Activated CD8-positive, alpha-beta memory T cell treated with anti-CD3 and anti-CD28 coated beads, Interleukin-2, amount 50 U/mL, for 48 hours (primary cell): ENCODE measurements at regions not wholly inside any gene's neighbourhood (a gene's known extent, or its start where the extent isn't known, plus 50 kb on each side); places are given as distances from the start of the nearest gene placed in this dataset.

Source experiments
- DNase-seq: peaks from one replicate; pipeline ENCODE4 v3.0.0-alpha.2; 2020

DNA sequence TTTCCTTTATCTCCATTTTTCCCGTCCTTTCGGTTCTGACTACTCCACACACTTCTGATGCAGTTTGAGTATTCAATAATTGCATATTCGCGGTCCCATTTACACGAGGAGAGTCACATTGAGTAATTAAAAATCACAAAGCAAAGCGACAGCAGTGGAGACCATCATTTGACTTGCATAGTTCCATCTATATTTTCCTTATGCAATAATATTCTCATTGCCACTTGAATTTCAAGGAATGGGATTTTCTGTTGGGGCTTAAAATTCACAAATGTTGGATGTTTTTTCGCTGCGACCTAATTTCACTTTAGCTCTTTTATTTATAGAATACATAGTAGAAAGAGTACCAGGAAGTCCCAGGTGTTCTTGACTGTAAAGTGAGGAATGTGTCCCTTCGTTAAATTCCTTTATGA lies 186.8 kb downstream of the ZEB2 start:
- DNase-seq: no peak

DNA sequence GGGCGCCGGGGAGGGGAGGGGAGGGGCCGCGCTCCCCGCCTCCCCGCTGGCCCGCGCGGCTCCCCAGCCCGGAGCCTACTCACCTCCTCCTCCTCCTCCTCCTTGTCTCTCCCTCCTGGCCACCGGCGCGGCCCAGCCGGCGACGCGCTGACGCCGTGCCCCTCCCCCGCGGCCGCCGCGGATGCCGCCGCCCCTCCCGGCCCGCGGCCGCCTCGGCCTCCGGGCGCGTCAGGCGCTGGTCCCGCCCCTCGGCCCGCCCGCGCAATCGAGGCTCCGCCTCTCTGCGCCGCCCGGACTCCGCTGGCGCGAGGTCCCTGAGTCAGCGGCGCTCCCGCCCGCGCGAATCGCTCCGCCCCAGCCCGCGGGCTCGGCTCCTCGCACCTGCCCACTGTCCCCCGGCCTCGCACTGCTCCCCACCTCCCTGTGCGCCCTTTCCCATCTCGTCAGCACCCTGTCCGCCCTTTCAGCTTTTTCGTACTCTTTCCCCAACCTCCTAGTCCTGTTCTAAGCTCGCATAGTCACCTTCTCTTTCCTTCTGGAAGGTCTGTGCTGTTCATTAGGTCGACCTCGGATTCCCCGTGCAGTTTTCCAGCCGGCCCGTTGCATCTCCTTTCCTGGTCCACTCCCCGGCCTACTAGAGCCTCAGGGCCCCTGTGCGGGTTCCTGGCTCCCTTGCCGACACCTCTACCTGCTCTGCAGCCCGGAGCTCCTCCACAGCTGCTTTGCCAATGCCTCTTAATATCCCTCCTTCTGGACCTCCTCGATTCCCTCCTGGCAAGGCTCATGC lies 187.4 kb downstream of the ZEB2 start:
- DNase-seq: peak; percentile 93

DNA sequence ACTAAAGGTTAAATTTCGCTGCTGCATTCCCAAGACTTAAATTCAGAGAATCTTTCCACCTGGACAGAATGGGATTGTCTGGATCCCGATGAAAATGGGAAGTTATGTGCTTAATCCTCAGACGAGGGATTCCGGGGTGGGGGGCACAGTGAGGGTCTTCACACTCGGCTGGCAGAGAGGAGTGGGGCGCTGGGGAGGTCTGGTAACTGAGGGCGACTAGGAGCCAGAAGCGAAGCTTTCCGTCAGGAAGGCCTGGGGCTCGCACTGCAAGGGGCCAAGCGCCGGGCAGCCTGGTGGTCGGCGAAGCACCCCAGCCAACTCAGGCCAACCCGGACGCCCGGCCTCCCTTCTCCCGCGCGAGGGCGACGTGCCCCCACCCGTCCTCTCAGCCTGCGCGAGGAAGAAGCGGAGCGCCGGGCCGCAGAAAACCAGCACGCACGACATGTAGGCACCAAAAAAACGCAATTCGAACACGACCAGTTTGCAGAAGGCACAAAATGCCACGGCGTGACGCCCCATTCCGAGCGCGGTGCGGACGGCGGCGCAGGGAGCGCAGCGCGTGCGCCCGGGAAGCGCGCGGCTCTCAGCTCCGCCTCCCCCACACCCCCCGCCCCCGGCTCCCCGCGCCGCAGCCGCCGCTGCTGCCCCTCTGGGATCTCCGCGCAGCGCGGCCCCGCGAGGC lies 188.1 kb downstream of the ZEB2 start:
- DNase-seq: peak; percentile 87

DNA sequence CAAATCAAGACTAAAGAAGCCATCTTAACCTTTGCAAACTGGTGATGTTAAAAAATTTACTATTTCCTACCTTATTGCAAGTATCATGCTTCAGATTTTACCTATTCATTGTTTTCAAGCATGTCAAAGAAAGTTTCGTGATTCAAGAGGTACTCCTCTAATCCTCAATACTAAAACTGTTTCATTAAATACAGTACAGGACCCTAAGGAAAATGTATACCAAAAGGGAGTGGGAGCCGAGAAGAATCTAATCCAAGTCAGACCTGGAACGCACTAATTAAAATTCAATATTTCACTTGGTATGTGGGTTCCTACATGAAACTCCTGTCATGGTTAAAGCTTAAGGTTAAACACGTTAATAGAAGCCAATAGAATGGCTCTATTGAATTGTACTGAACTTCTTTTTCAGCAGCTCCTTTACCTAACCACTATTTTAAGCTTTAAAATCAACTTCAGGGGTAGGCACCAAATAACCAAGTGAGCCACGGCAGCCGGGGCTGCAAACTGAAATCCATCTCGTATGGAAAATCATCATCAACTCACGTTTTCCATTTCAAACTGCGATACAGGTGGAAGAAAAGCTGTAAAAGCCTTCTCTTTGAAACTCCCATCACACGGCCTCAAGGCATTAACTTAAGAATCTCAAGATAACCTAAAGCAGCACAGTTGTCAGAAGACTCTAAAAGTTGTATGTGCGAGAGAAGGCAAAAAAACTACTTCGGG lies 188.8 kb downstream of the ZEB2 start:
- no peak for DNase-seq

DNA sequence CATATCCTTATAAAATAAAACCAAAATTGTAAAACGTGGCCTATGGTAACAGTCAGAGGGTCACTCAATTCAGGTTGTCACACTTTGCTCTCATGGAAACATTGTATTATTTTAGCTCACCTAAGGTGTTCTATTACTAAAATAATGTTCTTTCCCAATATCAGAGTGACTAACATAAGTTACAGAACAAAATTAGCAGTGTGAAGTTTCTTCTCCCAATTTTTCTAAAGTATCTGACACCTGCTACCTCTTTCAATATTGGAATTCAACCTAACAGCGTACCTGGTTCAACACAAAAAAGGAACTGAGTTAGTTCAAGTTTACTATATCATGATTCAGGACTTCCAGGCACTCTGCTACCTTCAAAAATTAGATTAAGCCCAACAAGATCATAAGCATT lies 190.4 kb downstream of the ZEB2 start:
- DNase-seq: no peak

DNA sequence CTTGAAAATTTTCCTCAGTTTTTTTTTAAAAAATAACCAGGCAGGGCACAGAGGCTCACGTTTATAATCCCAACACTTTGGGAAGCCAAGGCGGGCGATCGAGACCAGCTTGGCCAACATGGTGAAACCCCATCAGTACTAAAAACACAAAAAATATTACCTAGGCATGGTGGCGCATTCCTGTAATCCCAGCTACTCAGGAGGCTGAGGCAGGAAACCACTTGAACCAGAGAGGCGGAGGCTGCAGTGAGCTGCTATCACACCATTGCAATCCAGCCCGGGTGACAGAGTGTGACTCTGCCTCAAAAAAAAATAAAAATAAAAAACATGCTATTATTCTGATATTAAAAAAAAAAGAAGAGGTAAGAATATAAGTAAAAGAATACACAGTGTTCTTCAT lies 191.0 kb downstream of the ZEB2 start:
- no peak for DNase-seq

DNA sequence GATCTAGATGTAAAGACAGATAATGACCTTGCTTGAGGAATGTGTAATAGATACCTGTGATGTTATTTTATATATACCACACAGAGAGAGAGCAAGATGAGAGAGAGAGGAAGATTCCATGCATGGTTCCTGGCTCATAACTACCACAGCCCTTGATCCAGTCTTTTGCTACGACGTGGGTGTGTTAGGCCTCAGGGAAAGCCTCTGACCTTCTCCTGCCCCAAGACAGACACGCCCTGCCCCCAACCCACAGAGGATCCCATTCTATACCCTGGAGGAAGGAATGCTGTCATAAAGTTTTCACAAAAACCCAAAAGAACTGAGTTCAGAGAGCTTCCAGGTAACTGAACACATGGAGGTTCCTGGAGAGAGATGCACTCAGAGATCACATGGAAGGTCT lies 193.1 kb downstream of the ZEB2 start:
- DNase-seq: no peak

DNA sequence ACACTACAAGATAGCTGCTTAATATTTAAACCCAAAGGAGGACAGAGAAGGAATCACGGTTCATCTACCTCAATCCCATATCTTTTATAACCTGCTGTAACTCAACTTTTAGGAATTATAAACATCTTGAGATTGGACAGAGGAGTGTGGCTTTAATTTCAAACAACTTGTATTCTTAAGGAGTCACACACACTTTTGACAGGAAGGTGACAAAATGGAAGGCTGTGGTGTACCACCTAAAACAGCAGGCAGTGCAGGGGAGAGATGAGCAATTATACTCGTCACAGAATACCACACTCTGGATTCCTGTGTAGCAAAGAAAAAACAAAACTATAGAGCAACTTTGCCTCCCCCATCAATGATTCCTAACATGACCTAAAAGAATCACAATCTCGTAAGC lies 194.8 kb downstream of the ZEB2 start:
- no peak for DNase-seq

DNA sequence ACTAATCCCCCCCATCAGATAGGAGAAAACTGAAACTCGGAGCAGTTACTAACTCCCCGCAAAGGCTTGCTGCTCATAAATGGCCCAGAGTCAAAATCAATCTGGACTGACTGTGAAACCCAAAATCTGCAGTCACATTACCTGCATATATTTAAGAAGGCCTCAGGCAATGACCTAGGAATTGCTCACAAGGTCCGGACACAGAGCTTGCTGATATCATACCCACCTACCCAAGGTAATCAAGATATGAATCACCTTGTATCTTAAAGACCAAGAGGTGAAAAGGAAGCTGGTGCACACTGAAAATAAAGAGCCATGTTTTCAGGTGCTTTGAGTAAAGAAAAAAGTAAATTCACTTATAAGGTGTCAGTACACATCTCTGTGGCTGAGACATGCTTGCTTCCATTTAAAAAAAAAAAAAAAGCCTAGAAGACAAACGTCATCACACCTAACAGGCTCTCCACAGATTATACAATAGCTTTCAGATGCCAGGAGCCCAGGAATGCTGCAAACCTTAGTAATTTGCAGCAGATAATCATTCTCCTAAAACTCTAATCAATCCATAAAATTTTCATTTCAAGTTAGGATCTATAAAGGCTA lies 195.4 kb downstream of the ZEB2 start:
- DNase-seq: no peak

DNA sequence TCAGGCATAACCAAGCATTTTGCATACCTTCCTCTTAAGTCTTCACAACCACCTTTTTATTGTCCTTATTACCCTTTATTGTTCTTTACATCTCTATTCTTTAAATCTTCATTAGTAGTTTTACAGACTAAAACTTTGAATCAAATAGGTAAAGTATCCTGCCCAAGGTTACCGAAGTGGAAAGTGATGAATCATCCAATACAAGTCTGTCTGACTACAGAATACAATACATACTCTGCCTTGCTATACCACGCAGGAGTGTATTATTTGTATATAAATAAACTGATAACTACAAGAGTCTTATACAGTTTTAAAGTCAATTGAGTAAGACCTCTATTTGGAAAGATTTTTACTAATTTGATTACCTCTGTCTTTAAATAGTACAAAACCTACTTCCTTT lies 196.0 kb downstream of the ZEB2 start:
- no peak for DNase-seq

DNA sequence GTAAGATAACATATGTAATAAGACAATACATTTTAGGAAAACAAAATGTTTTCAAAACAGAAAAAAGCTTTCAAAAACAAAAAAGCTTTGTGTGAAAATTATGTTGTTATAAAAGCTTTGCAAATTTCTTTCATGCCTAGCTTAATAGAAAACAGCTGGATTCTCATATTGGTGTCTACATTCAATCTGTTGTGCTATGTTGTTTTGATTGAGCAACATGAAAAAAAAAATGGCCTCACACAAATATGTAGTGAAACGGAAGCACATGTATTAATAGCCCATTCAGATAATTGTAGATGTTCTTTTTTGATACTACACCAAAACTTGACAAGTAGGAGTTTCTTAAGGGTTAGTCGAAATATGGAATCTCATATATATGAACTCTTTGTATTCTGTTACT lies 197.5 kb downstream of the ZEB2 start:
- no peak for DNase-seq

DNA sequence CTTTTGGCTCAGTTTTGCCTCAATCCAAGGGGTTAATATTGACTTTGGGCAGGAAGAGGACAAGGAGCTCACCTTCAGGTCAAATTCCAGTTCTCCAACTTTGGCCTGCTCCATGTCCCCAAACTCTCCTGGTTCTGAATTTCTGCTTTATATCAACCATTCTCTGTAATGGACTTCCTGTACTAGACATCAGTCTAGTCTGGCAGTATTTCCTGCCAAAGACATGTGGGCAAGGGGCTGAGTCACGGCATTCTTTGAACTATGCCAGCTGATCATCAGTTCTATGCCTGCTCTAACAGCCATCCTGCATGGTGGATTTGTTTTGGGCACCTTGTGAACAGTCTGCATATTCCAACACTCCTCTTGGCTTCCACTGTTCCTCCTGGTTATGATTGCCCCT lies 199.4 kb downstream of the ZEB2 start:
- no peak for DNase-seq

DNA sequence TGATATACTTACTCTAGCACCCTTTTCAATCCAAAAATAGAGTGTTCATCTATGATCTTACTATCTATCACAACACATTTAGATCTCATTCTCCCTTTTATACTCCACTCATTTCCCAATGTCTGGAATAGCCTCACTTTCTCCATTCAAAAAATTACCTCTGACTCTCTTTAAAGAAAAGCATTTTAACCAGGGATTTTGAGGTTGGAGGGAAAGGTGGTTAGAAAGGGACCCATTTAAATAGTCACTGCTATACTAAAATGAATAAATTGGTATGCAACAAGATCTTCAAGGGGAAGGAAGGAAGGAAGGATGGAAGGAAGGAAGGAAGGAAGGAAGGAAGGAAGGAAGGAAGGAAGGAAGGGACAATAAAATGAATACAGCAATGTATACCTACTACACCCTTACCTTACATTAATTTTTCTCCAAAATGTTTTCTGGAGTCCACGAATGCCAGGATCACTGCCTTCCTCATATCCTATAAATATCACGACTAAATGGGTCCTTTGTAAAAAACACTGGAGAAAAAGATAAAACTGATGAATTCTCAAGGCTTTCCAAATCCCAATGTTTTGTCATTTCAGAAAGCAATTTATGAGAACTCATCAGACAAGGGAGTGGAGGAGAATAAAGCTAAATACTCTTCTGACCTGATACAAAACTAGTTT lies 202.7 kb downstream of the ZEB2 start:
- DNase-seq: no peak

DNA sequence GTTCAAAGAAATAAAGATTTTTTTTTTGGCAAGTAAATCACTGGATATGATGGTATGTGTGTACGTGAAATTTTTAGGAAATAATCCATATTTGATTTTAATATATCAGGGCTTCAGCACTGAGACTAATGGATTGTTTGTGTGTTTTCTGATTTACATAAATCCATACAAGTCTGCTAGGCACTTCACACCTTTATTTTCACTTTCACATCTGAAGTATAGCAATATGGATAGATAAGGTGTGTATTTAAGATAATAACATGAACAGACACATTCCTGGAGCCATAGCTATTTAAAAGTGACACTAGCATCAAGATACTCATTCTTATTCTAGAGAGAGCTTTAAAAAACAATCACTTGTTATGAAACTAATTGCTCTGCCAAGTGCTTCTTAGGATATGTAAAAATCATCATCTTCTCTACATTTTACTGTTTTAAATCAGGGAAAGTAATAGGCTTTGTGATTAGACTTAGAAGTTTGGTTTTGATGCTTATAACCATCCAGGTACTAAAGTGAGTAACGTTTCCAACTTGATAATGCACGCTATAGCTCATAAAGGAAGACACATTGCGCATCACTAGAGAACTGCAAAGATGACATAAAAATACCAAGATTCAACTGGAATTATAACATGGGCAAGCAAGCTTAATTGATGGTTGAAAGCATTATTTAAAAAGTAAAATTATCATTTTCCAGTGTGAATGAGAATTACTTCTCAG lies 208.9 kb downstream of the ZEB2 start:
- no peak for DNase-seq

DNA sequence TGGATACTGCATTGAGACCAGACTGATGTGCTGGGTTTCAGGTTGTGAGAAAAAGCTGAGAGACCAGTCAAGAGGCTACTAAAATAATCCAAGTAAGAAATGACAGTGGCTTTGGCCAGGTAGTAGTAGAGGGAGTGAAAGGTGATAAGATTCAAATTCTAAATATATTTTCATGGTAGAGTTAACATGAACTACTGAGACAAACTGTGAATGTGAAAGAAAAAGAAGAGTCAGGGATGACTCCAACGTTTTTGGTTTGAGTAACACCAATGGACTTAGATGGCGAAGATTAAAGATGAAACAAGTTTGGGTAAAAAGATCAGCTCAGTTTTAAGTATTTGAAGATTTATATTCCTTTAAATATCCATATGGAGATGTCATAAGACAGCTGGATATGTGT lies 209.4 kb downstream of the ZEB2 start:
- no peak for DNase-seq

DNA sequence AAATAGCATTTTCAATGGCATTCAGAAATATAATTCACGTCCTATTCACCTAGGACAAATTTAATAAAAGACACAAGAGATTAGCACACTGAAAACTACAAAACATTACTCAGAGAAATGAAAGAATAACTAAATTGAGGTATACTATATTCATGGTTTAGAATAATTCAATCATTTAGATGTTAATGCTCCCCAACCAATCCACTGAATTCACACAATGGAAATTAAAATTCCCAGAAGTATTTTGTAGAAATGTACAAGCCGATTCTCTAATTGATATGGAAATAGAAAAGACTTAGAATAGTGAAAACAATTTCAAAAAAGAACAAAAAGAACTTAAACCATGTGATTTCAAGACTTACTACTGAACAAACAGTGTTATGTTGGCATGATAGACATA lies 212.2 kb downstream of the ZEB2 start:
- DNase-seq: no peak

DNA sequence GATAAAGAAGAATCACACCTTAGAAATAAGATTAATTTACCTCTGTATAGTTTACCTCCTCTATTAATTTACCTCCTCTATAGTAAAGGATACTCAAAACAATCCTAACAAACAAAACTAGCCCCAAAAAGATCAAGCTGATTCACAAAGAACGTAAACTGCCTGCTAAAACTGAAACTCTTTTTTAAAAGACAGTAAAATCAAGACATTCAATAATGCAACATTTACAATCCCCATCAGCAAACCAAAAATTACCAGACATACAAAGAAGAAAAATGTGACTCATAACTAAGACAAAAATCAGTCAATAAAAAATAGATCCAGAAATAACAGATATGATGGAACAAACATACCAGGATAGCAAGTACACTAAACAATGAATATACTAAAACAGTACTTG lies 215.7 kb downstream of the ZEB2 start:
- no peak for DNase-seq

DNA sequence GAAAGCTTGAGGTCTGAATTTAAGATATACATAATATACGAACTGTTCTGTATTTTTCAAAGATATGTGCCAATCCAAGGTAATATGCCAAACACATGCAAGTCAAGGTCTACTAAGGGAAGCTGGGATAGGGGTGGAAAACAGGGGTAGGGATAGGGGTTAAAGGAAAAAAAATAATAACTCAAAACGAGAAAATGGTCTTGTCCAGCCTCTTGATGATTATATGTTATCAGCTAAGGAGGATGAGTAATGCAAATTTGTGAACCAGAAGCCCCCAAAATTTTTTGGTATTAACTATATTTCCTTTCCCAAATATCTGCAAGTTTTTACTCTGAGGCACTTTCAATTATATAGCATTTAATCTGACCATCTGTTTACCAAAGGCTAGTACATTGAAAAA lies 219.3 kb downstream of the ZEB2 start:
- DNase-seq: no peak

DNA sequence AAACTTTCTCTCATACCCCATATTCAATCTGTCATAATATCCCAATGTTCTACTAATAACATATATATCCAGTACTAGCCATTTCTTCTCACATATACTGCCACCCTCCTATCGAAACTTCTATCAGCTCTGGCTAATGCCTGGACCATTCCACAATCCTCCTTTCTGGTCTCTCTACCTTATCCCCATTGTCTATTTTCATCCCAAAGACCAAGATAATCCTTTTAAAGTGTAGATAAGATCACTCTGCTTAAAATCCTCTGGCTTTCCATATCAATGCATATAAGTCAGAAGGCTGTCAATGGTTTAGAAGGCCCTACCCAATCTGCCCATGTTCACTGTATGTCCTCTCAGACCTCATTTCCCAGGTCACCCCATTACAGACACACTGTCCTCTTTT lies 229.6 kb downstream of the ZEB2 start:
- no peak for DNase-seq

DNA sequence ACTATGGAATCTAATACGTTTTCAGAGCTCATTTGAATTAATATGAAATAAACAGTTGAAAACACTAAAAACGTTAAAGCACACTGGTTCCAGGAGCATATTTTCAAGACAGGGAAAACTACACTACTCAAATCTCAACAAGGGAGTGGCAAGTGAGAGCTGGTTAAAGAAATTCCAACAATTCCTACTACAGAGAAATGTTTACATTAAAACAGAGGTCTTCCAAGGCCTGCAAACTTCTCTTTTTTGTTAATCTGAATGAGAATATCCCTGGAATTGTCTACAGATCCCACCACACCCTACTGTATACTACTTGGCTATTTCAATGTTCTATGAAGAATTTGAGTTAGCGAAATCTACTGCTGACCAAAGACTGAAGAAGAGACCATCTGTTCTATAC lies 231.5 kb downstream of the ZEB2 start:
- no peak for DNase-seq

DNA sequence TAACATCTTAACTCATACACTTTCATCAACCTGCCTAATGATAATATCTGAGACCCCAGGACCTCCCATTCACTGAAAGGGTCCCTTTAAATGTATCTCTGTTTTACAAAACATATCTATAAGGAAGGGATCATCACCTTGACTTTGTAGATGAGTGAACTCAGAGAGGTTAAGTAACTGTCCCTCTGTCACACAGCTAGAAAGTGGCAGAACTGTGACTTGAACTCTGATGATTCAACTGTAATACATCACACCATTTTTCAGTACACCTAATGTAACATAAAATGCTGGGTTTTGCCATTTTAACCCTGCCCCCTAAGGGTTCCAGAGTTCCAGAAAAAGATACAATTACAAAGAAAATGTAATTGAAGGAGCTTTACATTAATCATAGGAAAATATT lies 234.6 kb downstream of the ZEB2 start:
- DNase-seq: no peak

DNA sequence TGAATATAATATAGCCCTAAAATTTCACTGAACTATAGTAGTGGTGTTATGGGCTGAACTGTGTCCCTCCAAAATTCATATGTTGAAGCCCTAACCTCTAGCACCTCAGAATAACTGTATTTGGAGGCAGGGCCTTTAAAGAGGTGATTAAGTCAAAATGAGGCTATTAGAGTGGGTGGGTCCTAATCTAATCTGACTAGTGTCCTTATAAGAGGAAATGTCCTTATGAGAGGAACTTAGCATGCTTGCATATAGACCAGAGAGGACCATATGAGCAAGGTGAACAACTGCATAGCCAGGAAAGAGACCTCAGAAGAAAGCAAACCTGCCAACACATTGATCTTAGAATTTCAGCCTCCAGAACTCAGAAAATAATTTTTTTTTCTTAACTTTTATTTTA lies 238.4 kb downstream of the ZEB2 start:
- no peak for DNase-seq

DNA sequence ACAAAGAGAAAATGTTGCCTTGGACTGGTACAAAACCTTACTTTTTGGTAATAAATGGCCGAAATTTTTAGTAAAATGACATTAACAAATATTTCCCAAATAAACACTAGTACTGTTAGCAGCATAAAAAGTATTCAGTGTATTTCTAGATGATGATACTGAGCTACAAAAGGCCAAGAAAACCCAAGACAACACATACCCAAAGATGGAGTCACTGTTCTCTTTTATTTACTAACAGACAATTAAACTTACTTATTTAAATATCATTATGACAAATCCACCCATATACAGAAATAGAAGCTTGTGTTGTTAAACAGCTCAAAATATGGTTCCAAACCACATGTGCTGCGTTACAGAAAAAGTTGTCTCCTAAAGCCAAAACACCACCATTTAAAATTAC lies 239.9 kb downstream of the ZEB2 start:
- no peak for DNase-seq
